HEK293T (cell line): ENCODE measurements at regions not wholly inside any gene's neighbourhood (a gene's known extent, or its start where the extent isn't known, plus 50 kb on each side); places are given as distances from the start of the nearest gene placed in this dataset.

Experiments used
- CTCF ChIA-PET: fragments of 350-600 bp; formaldehyde crosslinking; extraction: SDS; loops from one replicate; lab custom pipeline; 2021; ENCODE audit warnings: antibody characterized with exemption, inconsistent platforms; lab: Yijun Ruan, JAX
- POLR2A ChIA-PET: fragments of 350-600 bp; formaldehyde crosslinking; extraction: SDS; loops from one replicate; lab custom pipeline; 2020; ENCODE audit warnings: antibody characterized with exemption, inconsistent platforms; lab: Yijun Ruan, JAX
- DNase-seq: peaks from one replicate; pipeline ENCODE4 v3.0.0; 2012; ENCODE audit warnings: mixed read lengths; ENCODE audit errors: extremely low spot score
- ARNT ChIP-seq: fragments of 450-650 bp; IDR thresholded peaks from 2 replicates; pipeline ENCODE4 v1.6.1; 2017; ENCODE audit warnings: mild to moderate bottlenecking
- BHLHE40 ChIP-seq: fragments of 450-650 bp; IDR thresholded peaks from 2 replicates; pipeline ENCODE4 v1.6.1; 2016; ENCODE audit warnings: mild to moderate bottlenecking, moderate library complexity, borderline replicate concordance
- CTBP1 ChIP-seq: fragments of 450-650 bp; IDR thresholded peaks from 2 replicates; pipeline ENCODE4 v1.6.1; 2016; ENCODE audit warnings: borderline replicate concordance
- ELF4 ChIP-seq: fragments of 450-650 bp; IDR thresholded peaks from 2 replicates; pipeline ENCODE4 v1.6.1; 2017; ENCODE audit warnings: antibody characterized with exemption
- FOXA1 ChIP-seq: fragments of 450-650 bp; IDR thresholded peaks from 2 replicates; pipeline ENCODE4 v1.6.1; 2016; ENCODE audit warnings: mild to moderate bottlenecking
- FOXK2 ChIP-seq: fragments of 450-650 bp; IDR thresholded peaks from 2 replicates; pipeline ENCODE4 v1.6.1; 2016; ENCODE audit warnings: mild to moderate bottlenecking
- FOXM1 ChIP-seq: fragments of 450-650 bp; IDR thresholded peaks from 2 replicates; pipeline ENCODE4 v1.6.1; 2017; ENCODE audit warnings: mild to moderate bottlenecking, borderline replicate concordance
- HDGF ChIP-seq: fragments of 450-650 bp; IDR thresholded peaks from 2 replicates; pipeline ENCODE4 v1.6.1; 2017; ENCODE audit warnings: antibody characterized with exemption, borderline replicate concordance
- L3MBTL2 ChIP-seq: fragments of 450-650 bp; conservative IDR thresholded peaks from 2 replicates; pipeline ENCODE4 v1.6.1; 2016; ENCODE audit warnings: mild to moderate bottlenecking
- LEF1 ChIP-seq: fragments of 450-650 bp; IDR thresholded peaks from 2 replicates; pipeline ENCODE4 v1.6.1; 2017; ENCODE audit warnings: mild to moderate bottlenecking, borderline replicate concordance
- NFRKB ChIP-seq: fragments of 450-650 bp; IDR thresholded peaks from 2 replicates; pipeline ENCODE4 v1.6.1; 2016; ENCODE audit warnings: mild to moderate bottlenecking, moderate library complexity
- SP1 ChIP-seq: fragments of 450-650 bp; IDR thresholded peaks from 2 replicates; pipeline ENCODE4 v1.6.1; 2017
- SUZ12 ChIP-seq: fragments of 450-650 bp; IDR thresholded peaks from 2 replicates; pipeline ENCODE4 v1.6.1; 2016; ENCODE audit warnings: mild to moderate bottlenecking
- TARDBP ChIP-seq: fragments of 450-650 bp; IDR thresholded peaks from 2 replicates; pipeline ENCODE4 v1.6.1; 2016
- ZNF384 ChIP-seq: fragments of 450-650 bp; IDR thresholded peaks from 2 replicates; pipeline ENCODE4 v1.6.1; 2016
- TF ChIP-seq, protein P1 (sequence below): fragments of 450-650 bp; IDR thresholded peaks from 2 replicates; pipeline ENCODE4 v1.6.1; 2016

GRCh38 chr2:228303960-228304359 lies 122.5 kb upstream of the SPHKAP start:
- ChIA-PET POLR2A (no interaction called here), CTCF (no interaction called here)
- no peak for DNase-seq
- TF ChIP-seq L3MBTL2: no peak
- TF ChIP-seq LEF1: no peak
- no peak for TF ChIP-seq TARDBP

DNA sequence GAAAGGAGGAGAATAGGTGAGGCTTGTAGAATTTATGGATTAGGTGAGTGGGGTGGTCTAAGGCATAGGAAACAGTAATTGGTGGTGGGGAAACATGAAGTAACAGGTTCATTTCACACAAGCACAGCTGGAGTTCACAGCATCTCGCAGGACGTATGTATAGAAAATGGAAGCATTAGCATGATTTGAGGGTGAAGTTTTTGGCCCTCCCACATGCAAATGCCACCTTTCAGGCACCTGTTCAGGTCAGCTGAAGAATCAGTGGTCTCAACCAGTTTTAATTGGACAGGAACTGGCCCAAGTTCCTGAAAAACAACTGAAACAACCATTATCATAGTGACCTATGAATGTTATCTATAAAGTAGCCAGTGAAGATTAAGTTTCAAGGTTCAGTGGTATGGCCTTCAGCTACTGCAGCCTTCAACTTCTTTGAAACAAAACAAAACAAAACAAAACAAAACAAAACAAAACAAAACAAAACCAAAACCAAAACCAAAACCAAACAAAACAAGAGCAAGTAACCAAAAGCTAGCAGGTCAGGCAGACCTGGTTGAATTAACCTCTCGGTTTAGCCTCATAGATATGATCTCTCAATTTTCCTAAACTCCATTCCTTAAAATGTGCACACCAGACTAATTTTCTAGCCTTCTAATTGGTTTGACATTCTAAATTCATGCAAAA lies 102.1 kb upstream of the SPHKAP start:
- TF ChIP-seq ELF4 (no peak), LEF1 (no peak), TARDBP (no peak), FOXA1 (no peak), ZNF384 (no peak)
- TF ChIP-seq, protein P1, sequence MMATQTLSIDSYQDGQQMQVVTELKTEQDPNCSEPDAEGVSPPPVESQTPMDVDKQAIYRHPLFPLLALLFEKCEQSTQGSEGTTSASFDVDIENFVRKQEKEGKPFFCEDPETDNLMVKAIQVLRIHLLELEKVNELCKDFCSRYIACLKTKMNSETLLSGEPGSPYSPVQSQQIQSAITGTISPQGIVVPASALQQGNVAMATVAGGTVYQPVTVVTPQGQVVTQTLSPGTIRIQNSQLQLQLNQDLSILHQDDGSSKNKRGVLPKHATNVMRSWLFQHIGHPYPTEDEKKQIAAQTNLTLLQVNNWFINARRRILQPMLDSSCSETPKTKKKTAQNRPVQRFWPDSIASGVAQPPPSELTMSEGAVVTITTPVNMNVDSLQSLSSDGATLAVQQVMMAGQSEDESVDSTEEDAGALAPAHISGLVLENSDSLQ: no peak
- CTCF ChIA-PET: no interaction called here
- no peak for DNase-seq
- POLR2A ChIA-PET: no interaction called here

GRCh38 chr2:228282376-228282775 lies 100.9 kb upstream of the SPHKAP start:
- CTCF ChIA-PET: no interaction called here
- POLR2A ChIA-PET: no interaction called here
- no peak for DNase-seq
- TF ChIP-seq CTBP1 (no peak), SP1 (no peak), NFRKB (no peak), LEF1 (no peak), BHLHE40 (no peak), HDGF (no peak), FOXK2 (no peak), ZNF384 (no peak), FOXM1 (no peak), ARNT (no peak), FOXA1 (no peak), SUZ12 (no peak), L3MBTL2 (no peak), TARDBP (no peak), ELF4 (no peak)
- TF ChIP-seq, protein P1: no peak

DNA sequence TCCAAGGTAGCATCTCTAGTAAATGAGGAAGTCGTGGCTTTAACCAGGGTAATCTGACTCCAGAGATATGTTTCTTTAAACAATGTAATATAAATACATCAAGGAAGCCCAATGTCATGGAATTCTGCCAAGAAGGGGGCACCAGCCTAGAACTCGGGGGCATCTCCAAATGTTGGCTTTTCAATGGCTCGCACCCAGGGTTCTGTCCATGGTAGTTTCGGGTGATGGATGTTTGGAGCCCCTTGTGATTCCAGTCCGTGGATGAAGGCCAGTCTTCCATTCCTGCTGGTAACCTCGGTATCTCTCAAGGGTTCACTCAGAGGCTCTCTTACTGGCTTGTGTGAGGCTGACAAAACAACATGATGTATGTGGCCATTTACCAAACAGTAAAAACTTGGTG lies 91.7 kb upstream of the SPHKAP start:
- ChIA-PET CTCF (no interaction called here), POLR2A (no interaction called here)
- no peak for DNase-seq
- TF ChIP-seq L3MBTL2: no peak
- TF ChIP-seq ZNF384: no peak
- TF ChIP-seq FOXM1: no peak
- TF ChIP-seq FOXK2: no peak
- TF ChIP-seq LEF1: no peak
- TF ChIP-seq SP1: no peak
- TF ChIP-seq ARNT: no peak
- TF ChIP-seq, protein P1: no peak
- TF ChIP-seq HDGF: no peak
- no peak for TF ChIP-seq ELF4
- TF ChIP-seq SUZ12: no peak
- no peak for TF ChIP-seq NFRKB
- TF ChIP-seq CTBP1: no peak
- TF ChIP-seq FOXA1: no peak
- no peak for TF ChIP-seq TARDBP

DNA sequence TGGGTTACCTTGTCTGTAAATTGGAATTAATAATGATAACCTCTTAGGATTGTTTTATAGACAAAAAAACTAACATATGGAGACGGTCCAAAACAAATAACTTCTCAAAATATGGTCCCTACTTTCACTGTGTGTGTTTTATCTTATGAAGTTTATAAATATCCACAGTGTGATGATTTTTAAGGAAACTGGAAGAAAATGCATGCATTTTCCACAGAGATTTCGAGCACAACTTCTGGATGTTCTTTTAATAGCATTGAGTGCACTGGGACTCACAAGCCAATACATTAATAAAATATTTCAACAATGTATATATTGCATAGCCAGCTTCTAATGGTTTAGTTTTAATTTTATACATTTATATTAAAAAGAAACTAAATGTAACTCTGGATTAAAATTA lies 87.9 kb upstream of the SPHKAP start:
- CTCF ChIA-PET: no interaction called here
- TF ChIP-seq SP1 (no peak), BHLHE40 (no peak), HDGF (no peak), ZNF384 (no peak), SUZ12 (no peak), ELF4 (no peak), ARNT (no peak)
- no peak for DNase-seq
- POLR2A ChIA-PET: no interaction called here

GRCh38 chr2:228268756-228269155 lies 87.3 kb upstream of the SPHKAP start:
- ChIA-PET CTCF (no interaction called here), POLR2A (no interaction called here)
- no peak for DNase-seq
- TF ChIP-seq ARNT (no peak), FOXM1 (no peak), SP1 (no peak)
- TF ChIP-seq, protein P1: no peak
